ENCODE measurements at regions not wholly inside any gene's neighbourhood (a gene's known extent, or its start where the extent isn't known, plus 50 kb on each side); places are given as distances from the start of the nearest gene placed in this dataset.
"Not testable (repeated sequence)": the region's sequence is repeated elsewhere in the genome, so short reads cannot be mapped to it uniquely, and the experiment has no call there.

GRCh38 chr14:24744641-24745040, 110.7 kb upstream of the GZMB start:
- no peak for DNase-seq (ENCODE audit: low read depth)

- DNase-seq (ENCODE audit: low read depth) = no peak
Observed at GRCh38 chr14:24741871-24742270, 107.9 kb upstream of the GZMB start.

- DNase-seq (ENCODE audit: low read depth) = no peak
Observed at GRCh38 chr14:24735984-24736630, 102.1 kb upstream of the GZMB start.

- peak; percentile 44 for DNase-seq (ENCODE audit: low read depth)
Observed at GRCh38 chr14:24734917-24735500, 101.0 kb upstream of the GZMB start.

GRCh38 chr14:24726480-24726879, 92.5 kb upstream of the GZMB start:
- DNase-seq (ENCODE audit: low read depth) = no peak

- DNase-seq (ENCODE audit: low read depth) = no peak
Observed at GRCh38 chr14:24725311-24725710, 91.3 kb upstream of the GZMB start.

GRCh38 chr14:24721775-24722174, 87.8 kb upstream of the GZMB start:
- no peak for DNase-seq (ENCODE audit: low read depth)

GRCh38 chr14:24715239-24715638, 81.2 kb upstream of the GZMB start:
- DNase-seq (ENCODE audit: low read depth) = no peak

GRCh38 chr14:24713404-24713803, 79.4 kb upstream of the GZMB start:
- DNase-seq (ENCODE audit: low read depth) = no peak

- DNase-seq (ENCODE audit: low read depth) = no peak
Observed at GRCh38 chr14:24712909-24713308, 78.9 kb upstream of the GZMB start.

GRCh38 chr14:24712374-24712773, 78.4 kb upstream of the GZMB start:
- no peak for DNase-seq (ENCODE audit: low read depth)

- no peak for DNase-seq (ENCODE audit: low read depth)
Observed at GRCh38 chr14:24710403-24711112, 76.6 kb upstream of the GZMB start.

- no peak for DNase-seq (ENCODE audit: low read depth)
Observed at GRCh38 chr14:24708684-24709083, 74.7 kb upstream of the GZMB start.

GRCh38 chr14:24706351-24706750, 72.4 kb upstream of the GZMB start:
- no peak for DNase-seq (ENCODE audit: low read depth)

GRCh38 chr14:24705840-24706239, 71.8 kb upstream of the GZMB start:
- no peak for DNase-seq (ENCODE audit: low read depth)

- no peak for DNase-seq (ENCODE audit: low read depth)
Observed at GRCh38 chr14:24701062-24701461, 67.1 kb upstream of the GZMB start.

- no peak for DNase-seq (ENCODE audit: low read depth)
Observed at GRCh38 chr14:24700511-24700910, 66.5 kb upstream of the GZMB start.

GRCh38 chr14:24699052-24699451, 65.1 kb upstream of the GZMB start:
- no peak for DNase-seq (ENCODE audit: low read depth)

GRCh38 chr14:24696280-24696920, 62.4 kb upstream of the GZMB start:
- DNase-seq (ENCODE audit: low read depth) = not testable (repeated sequence)

- peak; percentile 13 for DNase-seq (ENCODE audit: low read depth)
Observed at GRCh38 chr14:24695265-24696241, 61.6 kb upstream of the GZMB start.

- DNase-seq (ENCODE audit: low read depth) = no peak
Observed at GRCh38 chr14:24694680-24695079, 60.7 kb upstream of the GZMB start.

GRCh38 chr14:24693983-24694382, 60.0 kb upstream of the GZMB start:
- DNase-seq (ENCODE audit: low read depth) = no peak

Data from forelimb muscle (tissue), 1 donor.